GM18873 (cell line): ENCODE measurements at regions not wholly inside any gene's neighbourhood (a gene's known extent, or its start where the extent isn't known, plus 50 kb on each side); places are given as distances from the start of the nearest gene placed in this dataset.

Experiments
- ATAC-seq: cut with Tn5 transposase; IDR thresholded peaks from one replicate; pipeline ENCODE4 v1.9.1; 2021; ENCODE audit warnings: mild to moderate bottlenecking, moderate library complexity, moderate number of reproducible peaks; ENCODE audit not compliant: unreplicated experiment, low FRiP score

DNA sequence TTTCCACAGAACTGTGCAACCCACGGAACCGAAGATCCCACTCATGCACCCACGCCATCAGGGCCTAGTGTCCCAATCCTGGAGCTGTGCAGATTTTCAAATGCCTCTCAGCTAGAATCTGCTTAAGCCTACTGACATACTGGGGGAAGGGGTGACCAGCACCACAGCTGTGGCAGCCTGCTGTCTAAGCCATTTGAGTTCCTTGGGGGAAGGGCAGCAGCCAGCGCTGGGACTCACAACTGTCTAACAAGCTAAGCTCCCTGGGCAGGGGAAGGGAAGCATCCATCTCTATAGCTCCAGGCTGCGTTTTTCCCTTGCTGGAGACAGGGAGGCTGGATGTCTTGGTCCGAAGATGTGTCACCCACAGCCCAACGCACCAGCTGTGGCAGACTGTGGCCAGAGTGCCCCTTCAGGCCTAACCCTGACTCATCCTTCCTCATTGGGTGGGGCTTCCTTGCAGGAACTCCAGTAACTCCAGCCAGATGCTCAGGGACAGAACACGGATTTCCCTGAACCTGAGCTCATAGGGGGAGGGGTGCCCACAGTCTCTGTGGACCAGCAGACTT, 194.8 kb downstream of the CHRDL1 start:
- no peak for ATAC-seq

DNA sequence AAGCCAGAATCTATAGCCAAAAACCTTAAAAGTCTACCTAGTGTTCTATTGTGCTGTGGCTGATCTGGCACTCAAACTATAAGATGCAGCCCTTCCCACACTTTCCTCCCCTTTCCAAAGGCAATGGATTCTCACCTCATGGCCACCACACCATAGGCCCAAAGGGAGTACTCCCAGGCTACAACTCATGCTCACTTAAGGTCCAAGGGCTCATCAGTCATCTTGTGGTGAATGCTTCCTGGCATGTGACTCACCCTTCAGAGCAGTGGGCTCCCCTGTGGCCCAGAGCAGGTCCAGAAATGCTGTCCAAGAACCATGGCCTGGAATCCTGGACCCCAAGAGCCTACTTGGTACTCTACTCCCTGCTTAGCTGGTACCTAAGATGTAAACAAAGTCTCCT, 181.0 kb downstream of the CHRDL1 start:
- ATAC-seq, result no peak
